ENCODE measurements at regions not wholly inside any gene's neighbourhood (a gene's known extent, or its start where the extent isn't known, plus 50 kb on each side); places are given as distances from the start of the nearest gene placed in this dataset.
A peak's percentile ranks its signal among the peaks of the same experiment; 100 is the strongest.

DNA sequence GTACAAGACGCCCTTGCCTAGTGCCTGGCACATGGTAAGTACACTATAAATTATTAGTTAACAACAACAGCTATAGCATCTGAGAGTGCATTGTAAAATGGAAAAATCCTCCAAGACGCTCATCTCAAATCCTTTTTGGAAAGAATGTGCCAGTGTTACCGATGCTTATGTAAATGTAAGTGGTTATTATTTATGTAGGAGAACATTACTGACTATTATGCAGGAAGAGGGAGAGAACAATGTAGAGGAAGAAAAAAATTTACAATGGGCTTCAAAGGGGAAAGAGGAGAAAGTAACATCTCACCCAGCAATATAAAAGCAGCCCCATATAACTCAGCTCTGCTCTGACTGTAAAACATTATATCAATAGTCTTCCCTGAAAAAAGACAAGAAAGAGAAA lies 155.3 kb upstream of the LPP start:
- Mint-ChIP-seq H3K9me3 (ENCODE audit: insufficient read depth) (no peaks in the 10 kb centered on the region), H3K4me3 (no peak overlapping the region), H3K27me3 (no peaks in the 10 kb centered on the region), H3K4me1 (peaks cover 29% of the 10 kb centered on the region), H3K27ac (no peak overlapping the region)
- Histone ChIP-seq H3K27me3 (replicated peaks in 1 of 4; ENCODE audit: control extremely low read depth in 1 of 4, control insufficient read depth in 3 of 4, insufficient read depth in 4 of 4, low read length in 3 of 4) (no peaks in the 10 kb centered on the region), H4K20me1 (ENCODE audit: control insufficient read depth, insufficient read depth, low read length, poor library complexity, severe bottlenecking) (no peaks in the 10 kb centered on the region), H3K27ac (ENCODE audit: low read length in 2 of 2) (no peak overlapping the region), H2AFZ (ENCODE audit: insufficient read depth, low read depth, low read length, poor library complexity, severe bottlenecking) (no peak overlapping the region), H3K36me3 (replicated peaks in 1 of 2; ENCODE audit: control extremely low read depth in 1 of 2, control insufficient read depth in 1 of 2, extremely low read depth in 1 of 2, insufficient read depth in 2 of 2, low read length in 1 of 2) (no peaks in the 10 kb centered on the region), H3K79me2 (ENCODE audit: control insufficient read depth, insufficient read depth, low read length) (no peaks in the 10 kb centered on the region), H3K9me3 (ENCODE audit: control extremely low read depth in 1 of 3, control insufficient read depth in 2 of 3, insufficient read depth in 1 of 3, low read length in 2 of 3) (peaks cover 0 to 1% (median 0%) of the 10 kb centered on the region in 3 donors), H3K4me1 (ENCODE audit: control insufficient read depth in 2 of 2, insufficient read depth in 2 of 2, low read length in 2 of 2) (peaks cover 13 to 14% of the 10 kb centered on the region in 2 donors), H3K4me3 (ENCODE audit: control extremely low read depth in 1 of 5, extremely low read depth in 1 of 5, insufficient read depth in 1 of 5, low read depth in 2 of 5, low read length in 4 of 5) (no peak overlapping the region), H3K4me2 (replicated peaks; ENCODE audit: low read depth, low read length, poor library complexity, severe bottlenecking) (no peak overlapping the region), H3K9ac (ENCODE audit: low read length) (no peak overlapping the region)
- intact Hi-C loops (cut with micrococcal nuclease), result no loop called here
- DNase-seq, result no peak
- WGBS (ENCODE audit: insufficient coverage), result no CpG with 5 or more reads among the region's 3 CpGs
- no peak for TF ChIP-seq EZH2 (IDR thresholded peaks at IDR 0.05; ENCODE audit: borderline replicate concordance, insufficient read depth, low read depth, low read length, poor library complexity, severe bottlenecking)
- TF ChIP-seq, protein P1, sequence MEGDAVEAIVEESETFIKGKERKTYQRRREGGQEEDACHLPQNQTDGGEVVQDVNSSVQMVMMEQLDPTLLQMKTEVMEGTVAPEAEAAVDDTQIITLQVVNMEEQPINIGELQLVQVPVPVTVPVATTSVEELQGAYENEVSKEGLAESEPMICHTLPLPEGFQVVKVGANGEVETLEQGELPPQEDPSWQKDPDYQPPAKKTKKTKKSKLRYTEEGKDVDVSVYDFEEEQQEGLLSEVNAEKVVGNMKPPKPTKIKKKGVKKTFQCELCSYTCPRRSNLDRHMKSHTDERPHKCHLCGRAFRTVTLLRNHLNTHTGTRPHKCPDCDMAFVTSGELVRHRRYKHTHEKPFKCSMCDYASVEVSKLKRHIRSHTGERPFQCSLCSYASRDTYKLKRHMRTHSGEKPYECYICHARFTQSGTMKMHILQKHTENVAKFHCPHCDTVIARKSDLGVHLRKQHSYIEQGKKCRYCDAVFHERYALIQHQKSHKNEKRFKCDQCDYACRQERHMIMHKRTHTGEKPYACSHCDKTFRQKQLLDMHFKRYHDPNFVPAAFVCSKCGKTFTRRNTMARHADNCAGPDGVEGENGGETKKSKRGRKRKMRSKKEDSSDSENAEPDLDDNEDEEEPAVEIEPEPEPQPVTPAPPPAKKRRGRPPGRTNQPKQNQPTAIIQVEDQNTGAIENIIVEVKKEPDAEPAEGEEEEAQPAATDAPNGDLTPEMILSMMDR (IDR thresholded peaks at IDR 0.05), result no peak
- ChIA-PET CTCF (interaction anchor here (0.9 kb wide), 1 partner anchor 258 kb away, joined by 3 read pairs; no protein-coding TSS in a partner anchor), POLR2A (interaction anchor here (0.9 kb wide), 1 partner anchor 19 kb away, joined by 3 read pairs; no protein-coding TSS in a partner anchor)
- ATAC-seq (ENCODE audit: low read depth), result no peak

DNA sequence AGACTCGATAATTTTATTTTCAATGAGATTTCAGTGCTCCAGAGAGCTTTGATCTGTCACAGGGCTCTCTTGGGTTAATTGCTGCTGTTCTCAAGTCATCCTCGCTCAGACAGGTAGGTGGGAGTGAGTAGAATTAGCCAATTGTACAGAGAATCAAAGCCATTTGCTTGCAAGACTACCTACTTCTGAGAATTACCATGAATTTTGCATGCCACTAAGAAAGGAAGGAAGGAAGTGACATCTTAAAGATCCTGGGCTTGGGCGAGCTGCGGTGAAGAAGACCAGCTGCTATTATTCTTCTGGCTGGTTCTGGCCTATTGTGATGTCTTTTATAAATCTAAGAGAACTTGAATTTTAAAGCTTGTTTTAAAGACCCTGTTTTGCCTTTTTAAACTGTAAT lies 154.1 kb upstream of the LPP start:
- DNase-seq (peak; percentile 73), ATAC-seq (ENCODE audit: low read depth) (peak; percentile 85)
- H3K9me3 ChIP-seq (ENCODE audit: control extremely low read depth in 1 of 3, control insufficient read depth in 2 of 3, insufficient read depth in 1 of 3, low read length in 2 of 3), result peaks cover 0 to 1% (median 0%) of the 10 kb centered on the region in 3 donors
- H3K27me3 ChIP-seq (replicated peaks in 1 of 4; ENCODE audit: control extremely low read depth in 1 of 4, control insufficient read depth in 3 of 4, insufficient read depth in 4 of 4, low read length in 3 of 4), result no peaks in the 10 kb centered on the region
- peaks cover 13 to 14% of the 10 kb centered on the region in 2 donors for H3K4me1 ChIP-seq (ENCODE audit: control insufficient read depth in 2 of 2, insufficient read depth in 2 of 2, low read length in 2 of 2)
- POLR2A ChIA-PET, result interaction anchor here (1.0 kb wide), 1 partner anchor 20 kb away, joined by 3 read pairs; no protein-coding TSS in a partner anchor
- intact Hi-C loops (cut with micrococcal nuclease), result loop anchor here (2.0 kb wide), 1 partner anchor 17 kb away; no protein-coding TSS in a partner anchor
- H3K9ac ChIP-seq (ENCODE audit: low read length), result peak overlapping the region; percentile 27
- peak overlapping the region; percentile 53 for H3K4me2 ChIP-seq (replicated peaks; ENCODE audit: low read depth, low read length, poor library complexity, severe bottlenecking)
- Mint-ChIP-seq H3K27ac (peak overlapping the region; percentile 46), H3K9me3 (ENCODE audit: insufficient read depth) (no peaks in the 10 kb centered on the region), H3K4me1 (peaks cover 25% of the 10 kb centered on the region), H3K4me3 (peak overlapping the region; percentile 20), H3K27me3 (no peaks in the 10 kb centered on the region)
- CTCF ChIA-PET, result interaction anchor here (0.8 to 1.2 kb wide), 4 partner anchors 26 to 260 kb away, joined by 3 to 9 read pairs (median 4); no protein-coding TSS in a partner anchor
- peak overlapping the region; percentile 11 for H2AFZ ChIP-seq (ENCODE audit: insufficient read depth, low read depth, low read length, poor library complexity, severe bottlenecking)
- 0% methylated on average over 3 of the region's 4 CpGs for WGBS (ENCODE audit: insufficient coverage)
- H3K79me2 ChIP-seq (ENCODE audit: control insufficient read depth, insufficient read depth, low read length), result no peaks in the 10 kb centered on the region
- H3K36me3 ChIP-seq (replicated peaks in 1 of 2; ENCODE audit: control extremely low read depth in 1 of 2, control insufficient read depth in 1 of 2, extremely low read depth in 1 of 2, insufficient read depth in 2 of 2, low read length in 1 of 2), result no peaks in the 10 kb centered on the region
- H3K27ac ChIP-seq (ENCODE audit: low read length in 2 of 2), result peak overlapping the region in 1 of 2 donors; percentile 50
- TF ChIP-seq EZH2 (IDR thresholded peaks at IDR 0.05; ENCODE audit: borderline replicate concordance, insufficient read depth, low read depth, low read length, poor library complexity, severe bottlenecking), result no peak
- TF ChIP-seq, protein P1 (IDR thresholded peaks at IDR 0.05), result no peak
- no peaks in the 10 kb centered on the region for H4K20me1 ChIP-seq (ENCODE audit: control insufficient read depth, insufficient read depth, low read length, poor library complexity, severe bottlenecking)
- peak overlapping the region in 1 of 5 experiments; percentile 5 for H3K4me3 ChIP-seq (ENCODE audit: control extremely low read depth in 1 of 5, extremely low read depth in 1 of 5, insufficient read depth in 1 of 5, low read depth in 2 of 5, low read length in 4 of 5)

Data from B cell (primary cell).